ENCODE measurements at regions not wholly inside any gene's neighbourhood (a gene's known extent, or its start where the extent isn't known, plus 50 kb on each side); places are given as distances from the start of the nearest gene placed in this dataset.
"Not testable (repeated sequence)": the region's sequence is repeated elsewhere in the genome, so short reads cannot be mapped to it uniquely, and the experiment has no call there.

- no peak for DNase-seq
Measured at GRCh38 chr6:8361259-8361658, 74.1 kb downstream of the SLC35B3 start.

- DNase-seq: no peak
Measured at GRCh38 chr6:8352966-8353340, 82.4 kb downstream of the SLC35B3 start.

- DNase-seq: no peak
Measured at GRCh38 chr6:8352335-8352965, 82.9 kb downstream of the SLC35B3 start.

DNA sequence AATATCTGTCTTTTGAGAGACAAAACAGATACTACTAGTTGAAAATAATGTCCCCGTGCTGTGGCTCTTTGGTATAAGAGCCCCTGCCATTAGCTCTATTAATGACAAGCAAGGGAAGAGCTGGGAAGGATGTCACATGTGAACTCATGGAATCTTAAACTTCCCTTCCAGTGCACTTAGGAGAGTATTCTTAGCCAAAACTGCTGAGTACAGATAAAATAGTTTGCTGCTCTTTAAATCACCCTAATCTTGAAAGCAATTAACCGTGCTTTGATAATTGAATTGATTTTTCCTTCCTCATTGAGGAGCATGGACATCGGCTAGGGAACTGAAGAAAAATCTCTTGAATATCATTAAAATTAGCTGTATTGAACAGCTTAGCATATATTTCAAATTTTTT is 91.7 kb downstream of the SLC35B3 start:
- no peak for DNase-seq

- no peak for DNase-seq
Measured at GRCh38 chr6:8342241-8342819, 93.0 kb downstream of the SLC35B3 start.

DNA sequence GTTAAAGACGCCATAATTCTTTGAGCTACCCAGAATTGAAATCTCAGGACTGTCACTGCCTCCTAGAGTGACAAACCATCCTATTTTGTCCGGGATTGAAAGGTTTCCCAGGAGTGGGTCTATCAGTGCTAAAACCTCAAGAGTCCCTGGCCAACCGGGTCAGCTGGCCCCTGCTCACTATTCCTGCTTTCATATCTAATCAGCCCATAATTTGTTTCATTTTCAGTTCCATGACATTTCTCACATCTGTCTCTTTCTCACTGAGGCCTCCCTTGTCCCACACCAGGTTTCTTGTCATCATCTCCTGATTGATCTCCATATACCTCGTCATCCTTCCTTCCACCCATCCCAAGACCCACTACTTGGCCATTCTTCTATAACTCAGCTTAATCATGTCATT is 98.2 kb downstream of the SLC35B3 start:
- no peak for DNase-seq

GRCh38 chr6:8336406-8337057 is 98.8 kb downstream of the SLC35B3 start:
- no peak for DNase-seq

DNA sequence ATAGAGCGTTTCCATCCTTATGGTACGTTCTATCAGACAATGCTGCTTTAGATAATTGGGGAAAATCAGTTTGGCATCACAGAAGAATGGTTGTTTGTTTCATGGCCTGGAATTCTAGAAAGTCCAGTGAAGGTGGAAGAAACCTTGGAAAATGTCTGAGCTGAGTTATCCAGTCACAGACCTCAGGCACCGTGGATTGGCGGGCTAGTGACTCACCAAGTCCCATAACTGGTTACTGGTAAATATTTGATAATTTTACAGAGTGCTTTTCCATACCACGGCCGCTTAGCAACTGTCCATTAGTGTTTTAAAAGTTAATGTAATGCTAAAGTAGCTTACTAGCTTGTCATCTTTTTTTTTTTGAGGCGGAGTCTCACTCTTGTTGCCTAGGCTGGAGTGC is 99.4 kb downstream of the SLC35B3 start:
- no peak for DNase-seq

DNA sequence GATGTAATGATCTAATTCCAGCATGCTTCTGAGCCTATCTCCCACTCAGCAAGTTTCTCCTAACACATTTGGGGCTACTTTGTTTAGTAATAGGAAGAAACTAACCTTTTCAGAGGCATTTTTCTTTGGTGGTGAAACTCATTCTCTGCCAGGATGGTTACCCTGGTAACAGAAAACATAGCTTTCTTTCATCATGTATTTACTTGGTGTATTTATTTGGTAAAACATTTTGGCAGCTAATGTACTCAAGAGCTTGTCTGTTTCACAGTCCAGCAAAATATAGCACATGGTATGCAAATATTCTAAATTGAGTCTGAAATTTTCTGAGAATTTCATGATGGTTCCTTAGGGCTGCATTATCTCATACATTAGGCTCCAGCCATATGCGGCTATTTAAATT is 100.0 kb downstream of the SLC35B3 start:
- DNase-seq: no peak

DNA sequence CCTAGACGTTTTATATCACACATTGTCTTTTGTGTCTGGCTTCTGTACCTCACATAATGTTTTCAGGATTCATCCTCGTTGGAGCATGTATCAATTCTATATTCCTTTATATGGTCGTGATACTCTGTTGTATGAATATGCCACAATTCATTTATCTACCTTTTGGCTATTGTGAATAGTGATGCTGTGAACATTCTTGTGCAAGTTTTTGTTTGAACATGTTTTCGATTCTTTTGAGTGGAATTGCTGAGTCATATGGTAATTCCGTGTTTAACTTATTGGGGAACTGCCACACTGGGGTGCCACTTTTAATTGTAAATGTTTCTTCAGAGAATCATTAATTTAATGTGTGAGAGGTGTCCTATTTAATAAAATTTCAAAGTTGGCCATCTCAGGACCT is 101.2 kb downstream of the SLC35B3 start:
- no peak for DNase-seq

DNA sequence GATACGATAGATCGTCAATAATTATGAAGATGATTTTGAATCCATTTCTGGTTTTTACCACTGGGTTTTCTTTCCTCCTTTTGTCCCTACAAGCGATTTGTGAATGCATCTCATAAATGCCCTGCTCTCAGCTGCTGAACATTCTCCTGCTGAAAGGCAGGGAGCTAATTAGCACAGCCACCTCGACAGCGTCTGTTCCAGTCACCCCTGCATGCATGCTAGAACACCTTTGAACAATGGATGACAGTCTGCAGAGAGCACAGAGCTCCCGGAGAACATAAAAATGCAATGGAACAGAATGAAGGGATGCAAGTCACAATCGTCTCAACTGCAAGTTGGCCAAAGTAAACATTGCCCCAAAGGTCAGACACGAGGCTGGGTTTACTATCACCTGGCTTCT is 105.8 kb downstream of the SLC35B3 start:
- DNase-seq: no peak

DNA sequence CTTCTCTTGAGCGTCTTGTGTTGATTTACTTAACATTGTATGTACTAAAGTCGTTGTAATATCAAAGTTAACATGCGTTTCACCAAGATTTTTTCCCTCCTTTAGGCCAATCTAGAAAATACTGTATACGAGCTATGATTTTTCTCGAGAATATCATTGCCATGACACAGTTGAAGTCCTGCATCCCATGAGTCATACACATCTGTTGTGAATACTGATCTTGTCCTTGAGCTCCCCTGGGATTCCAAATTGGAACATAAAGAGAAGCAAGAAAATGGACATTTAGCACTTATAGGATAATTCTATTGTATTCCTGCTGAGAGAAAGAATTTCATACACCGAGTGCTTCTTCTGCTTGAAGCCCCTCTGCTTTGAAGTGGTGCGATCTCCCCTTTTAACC is 109.6 kb downstream of the SLC35B3 start:
- no peak for DNase-seq

- no peak for DNase-seq
Measured at GRCh38 chr6:8322659-8323058, 112.7 kb downstream of the SLC35B3 start.

GRCh38 chr6:8321671-8322404 is 113.5 kb downstream of the SLC35B3 start:
- DNase-seq: no peak

- DNase-seq: no peak
Measured at GRCh38 chr6:8315154-8315553, 120.2 kb downstream of the SLC35B3 start.

DNA sequence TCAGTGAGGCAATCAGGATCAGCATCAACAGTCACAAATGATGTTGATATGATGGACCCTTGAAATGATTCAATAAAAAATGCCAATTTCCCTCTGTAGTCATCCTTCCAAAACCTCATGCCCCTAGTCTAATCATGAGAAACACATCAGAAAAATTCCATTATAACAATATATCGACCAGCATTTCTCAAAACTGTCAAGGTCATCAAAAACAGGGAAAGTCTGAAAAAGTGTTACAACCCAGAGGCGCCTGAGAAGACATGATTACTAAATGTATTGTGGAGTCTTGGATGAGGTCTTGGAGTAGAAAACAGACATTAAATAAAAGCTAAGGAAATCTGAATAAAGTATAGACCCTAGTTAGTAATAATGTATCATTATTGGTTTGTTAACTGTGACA is 133.8 kb downstream of the SLC35B3 start:
- no peak for DNase-seq

DNA sequence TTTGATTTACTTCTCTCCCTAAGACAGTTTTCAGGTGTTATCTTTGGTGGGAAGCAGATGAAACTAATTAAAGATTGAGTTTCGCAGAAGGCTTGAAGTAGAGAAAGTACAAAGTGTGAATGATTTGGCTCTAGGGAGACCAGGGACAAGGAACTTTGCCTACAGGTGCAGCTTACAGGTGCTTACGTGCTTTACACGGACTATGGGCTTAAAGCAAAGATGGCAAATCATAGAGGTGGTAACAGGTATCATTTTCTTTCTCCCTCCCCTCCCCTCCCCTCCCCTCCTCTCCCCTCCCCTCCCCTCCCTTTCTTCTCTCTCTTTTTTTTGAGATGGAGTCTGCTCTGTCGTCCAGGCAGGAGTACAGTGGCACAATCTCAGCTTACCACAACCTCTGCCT is 136.3 kb downstream of the SLC35B3 start:
- no peak for DNase-seq

DNA sequence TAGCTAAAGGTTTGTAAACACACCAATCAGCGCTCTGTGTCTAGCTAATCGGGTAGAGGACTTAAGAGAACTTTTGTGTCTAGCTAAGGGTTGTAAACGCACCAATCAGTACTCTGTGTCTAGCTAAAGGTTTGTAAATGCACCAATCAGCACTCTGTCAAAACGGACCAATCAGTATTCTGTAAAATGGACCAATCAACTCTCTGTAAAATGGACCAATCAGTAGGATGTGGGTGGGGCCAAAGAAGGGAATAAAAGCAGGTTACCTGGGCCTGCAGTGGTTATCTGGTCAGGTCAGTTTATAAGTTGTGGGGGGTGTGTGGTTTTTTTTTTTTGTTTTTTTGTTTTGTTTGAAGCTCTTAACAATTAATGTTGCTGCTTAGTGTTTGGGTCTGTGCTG is 152.4 kb downstream of the SLC35B3 start:
- DNase-seq: not testable (repeated sequence)

DNA sequence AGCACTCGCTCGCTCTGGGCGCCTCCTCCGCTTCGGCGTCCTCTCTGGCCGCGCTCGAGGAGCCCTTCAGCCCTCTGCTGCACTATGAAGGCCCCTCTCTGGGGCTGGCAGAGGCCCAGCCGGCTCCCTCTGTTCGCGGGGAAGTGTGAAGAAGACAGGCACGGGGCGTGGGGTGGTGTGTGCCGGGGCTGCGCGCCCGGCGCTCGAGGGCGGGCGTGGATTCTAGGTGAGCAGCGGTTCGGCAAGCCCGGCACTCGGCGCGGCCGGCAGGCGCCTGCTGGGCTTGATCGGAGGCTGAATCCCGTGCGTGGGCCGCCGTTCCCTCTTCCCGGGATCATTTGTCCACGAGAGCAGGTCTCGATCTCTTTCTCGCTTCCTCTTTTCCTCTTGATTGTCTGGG is 153.0 kb downstream of the SLC35B3 start:
- no peak for DNase-seq

DNA sequence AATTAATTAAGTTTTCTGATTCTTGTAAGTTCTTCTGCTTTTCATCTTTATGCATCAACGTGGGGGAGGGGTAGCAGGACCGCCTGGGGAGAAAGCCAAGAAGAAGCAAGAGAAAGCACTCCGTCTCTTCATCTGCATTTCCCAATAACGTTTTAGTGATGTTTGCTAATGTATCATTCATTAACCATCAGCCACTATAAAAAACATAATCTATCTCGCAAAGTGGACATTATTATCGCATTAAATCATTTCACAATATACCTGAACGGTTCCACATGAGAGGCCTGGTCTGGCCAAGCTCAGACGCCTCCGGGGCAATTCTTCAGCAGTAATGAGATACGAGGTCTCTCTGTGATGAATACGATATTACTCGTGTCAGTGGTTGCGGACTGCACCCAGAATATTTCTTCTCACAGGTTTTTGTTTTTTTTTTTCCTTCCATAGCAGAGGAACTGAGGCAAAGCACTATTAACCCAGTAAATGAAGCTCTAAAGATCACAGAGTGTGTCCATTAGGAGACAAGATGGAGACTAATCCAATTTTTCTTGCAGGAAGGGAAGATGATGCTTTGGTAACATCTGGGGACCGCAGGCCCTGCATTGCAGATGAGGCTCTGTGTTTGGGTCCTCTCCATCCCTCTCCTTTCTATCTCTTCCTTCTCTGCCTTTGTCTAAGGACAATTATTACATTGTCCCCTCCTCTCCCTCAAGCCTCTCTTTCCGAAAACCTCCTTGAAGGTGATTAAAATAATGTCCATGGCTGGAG is 156.1 kb downstream of the SLC35B3 start:
- DNase-seq: no peak

DNA sequence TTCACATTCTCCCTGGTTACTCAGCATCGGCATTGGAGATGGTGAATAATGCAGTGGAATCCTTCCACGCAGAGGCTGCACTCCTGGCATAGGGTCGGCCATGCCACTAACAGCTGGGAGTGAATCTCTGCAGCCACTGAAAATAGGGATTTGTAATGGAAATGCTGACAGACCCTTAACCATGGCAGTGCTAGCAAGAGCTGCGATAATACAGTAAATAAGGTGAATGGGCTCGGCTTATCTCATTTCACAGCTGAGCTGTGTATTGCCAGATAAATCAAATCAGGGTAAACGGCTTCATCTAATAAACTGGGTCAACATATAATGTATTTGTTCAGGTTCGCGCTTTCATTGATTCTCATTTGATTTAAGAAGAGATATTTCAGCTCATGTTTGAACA is 156.8 kb downstream of the SLC35B3 start:
- DNase-seq: no peak

DNA sequence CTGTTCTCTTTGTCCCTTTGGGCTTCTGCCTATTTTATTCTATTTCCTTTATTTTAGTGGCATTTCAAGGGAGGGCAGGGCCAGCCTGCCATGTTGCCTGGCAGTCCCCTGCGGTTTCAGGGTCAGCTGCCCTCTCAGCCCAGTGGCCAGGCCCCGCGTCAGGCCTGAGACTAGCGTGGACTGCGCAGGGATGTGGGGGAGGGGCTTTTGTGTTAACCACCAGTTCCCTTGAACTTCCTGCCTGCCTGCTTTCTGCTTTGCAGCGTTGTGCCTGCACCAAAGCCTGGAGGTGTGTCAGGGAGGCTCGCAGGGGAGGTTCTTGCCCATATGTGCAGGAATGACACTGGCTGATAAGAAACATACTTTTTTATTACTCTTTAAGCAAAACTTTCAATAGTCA is 157.6 kb downstream of the SLC35B3 start:
- no peak for DNase-seq

DNA sequence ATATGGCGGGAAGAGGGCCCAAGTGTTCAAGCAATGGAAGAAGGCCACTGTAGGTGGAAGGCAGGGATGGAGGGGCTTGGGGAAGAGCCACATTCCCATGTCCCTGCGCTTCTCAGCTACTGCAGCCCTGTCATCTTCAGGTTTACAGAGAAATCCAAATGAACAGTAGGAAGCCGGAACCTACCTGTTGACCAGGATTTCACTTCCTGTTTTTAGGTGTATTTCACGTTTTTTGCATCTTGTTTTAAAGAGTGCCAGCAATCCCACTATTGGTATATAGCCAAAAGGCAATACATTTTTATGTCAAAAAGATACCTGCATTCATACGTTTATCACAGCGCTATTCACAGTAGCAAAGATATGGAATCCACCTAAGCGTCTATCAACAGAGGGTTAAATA is 159.2 kb downstream of the SLC35B3 start:
- no peak for DNase-seq
